Vagina (tissue), 2 donors: ENCODE measurements at regions not wholly inside any gene's neighbourhood (a gene's known extent, or its start where the extent isn't known, plus 50 kb on each side); places are given as distances from the start of the nearest gene placed in this dataset.

Experiments
- POLR2A ChIP-seq, 2 donors: fragments of 450-650 bp; IDR thresholded peaks; one replicate each; pipeline ENCODE4 v1.6.1; 2017; ENCODE audit warnings: antibody characterized with exemption in 2 of 2, mild to moderate bottlenecking in 2 of 2, moderate library complexity in 2 of 2
- TF ChIP-seq, protein P1 (sequence below), 3 experiments: fragments of 450-650 bp in 2 of 3; fragments of 200-600 bp in 1 of 3; sonication (generic) in 1 of 3; IDR thresholded peaks; one replicate each; pipeline ENCODE4 v1.5.1; 2017 to 2019; ENCODE audit warnings: antibody characterized with exemption in 3 of 3, mild to moderate bottlenecking in 2 of 3, moderate library complexity in 2 of 3

DNA sequence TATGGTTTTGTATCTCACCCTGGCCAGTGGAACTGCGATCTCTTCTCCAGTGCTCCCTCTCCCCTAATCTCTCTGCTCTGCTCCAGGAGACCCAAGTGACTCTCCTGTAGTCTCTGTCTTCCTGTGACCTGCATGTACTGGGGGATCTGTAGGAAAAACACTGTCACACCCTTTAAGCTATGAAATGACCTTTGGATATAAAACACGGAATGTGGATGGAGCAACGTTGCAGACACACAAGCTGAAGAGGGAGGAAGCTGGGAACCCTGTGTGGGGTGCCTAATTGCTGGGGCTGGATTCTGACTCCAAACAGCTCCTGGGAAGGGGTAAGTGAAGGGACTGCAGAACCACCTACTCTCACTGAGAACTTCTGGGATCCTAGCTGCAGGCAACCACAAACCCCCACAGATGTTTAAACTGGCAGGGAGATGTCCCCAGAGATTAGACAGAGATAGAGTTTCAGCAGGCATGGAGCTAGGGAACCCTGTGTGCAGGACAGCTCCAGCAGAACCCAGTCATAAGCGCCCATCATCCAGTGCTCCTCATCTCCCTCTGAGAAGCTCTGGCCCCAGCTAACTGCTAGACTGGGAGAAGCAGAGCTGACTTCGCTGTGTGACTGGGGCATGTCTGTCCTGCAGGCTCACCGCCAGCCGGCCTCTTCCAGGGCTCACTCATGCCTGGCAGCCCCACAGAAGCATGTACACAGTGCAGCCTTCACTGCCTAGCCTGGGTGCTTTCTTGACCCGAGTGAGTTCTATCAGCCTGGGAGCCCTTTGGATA lies 482.7 kb upstream of the SETBP1 start:
- TF ChIP-seq, protein P1, sequence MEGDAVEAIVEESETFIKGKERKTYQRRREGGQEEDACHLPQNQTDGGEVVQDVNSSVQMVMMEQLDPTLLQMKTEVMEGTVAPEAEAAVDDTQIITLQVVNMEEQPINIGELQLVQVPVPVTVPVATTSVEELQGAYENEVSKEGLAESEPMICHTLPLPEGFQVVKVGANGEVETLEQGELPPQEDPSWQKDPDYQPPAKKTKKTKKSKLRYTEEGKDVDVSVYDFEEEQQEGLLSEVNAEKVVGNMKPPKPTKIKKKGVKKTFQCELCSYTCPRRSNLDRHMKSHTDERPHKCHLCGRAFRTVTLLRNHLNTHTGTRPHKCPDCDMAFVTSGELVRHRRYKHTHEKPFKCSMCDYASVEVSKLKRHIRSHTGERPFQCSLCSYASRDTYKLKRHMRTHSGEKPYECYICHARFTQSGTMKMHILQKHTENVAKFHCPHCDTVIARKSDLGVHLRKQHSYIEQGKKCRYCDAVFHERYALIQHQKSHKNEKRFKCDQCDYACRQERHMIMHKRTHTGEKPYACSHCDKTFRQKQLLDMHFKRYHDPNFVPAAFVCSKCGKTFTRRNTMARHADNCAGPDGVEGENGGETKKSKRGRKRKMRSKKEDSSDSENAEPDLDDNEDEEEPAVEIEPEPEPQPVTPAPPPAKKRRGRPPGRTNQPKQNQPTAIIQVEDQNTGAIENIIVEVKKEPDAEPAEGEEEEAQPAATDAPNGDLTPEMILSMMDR (IDR thresholded peaks at IDR 0.05), result no peak
- no peak for TF ChIP-seq POLR2A (IDR thresholded peaks at IDR 0.05)
